BLaER1 (cell line): ENCODE measurements at regions not wholly inside any gene's neighbourhood (a gene's known extent, or its start where the extent isn't known, plus 50 kb on each side); places are given as distances from the start of the nearest gene placed in this dataset.
"Not testable (repeated sequence)": the region's sequence is repeated elsewhere in the genome, so short reads cannot be mapped to it uniquely, and the experiment has no call there.

Experiments used
- H3K27ac ChIP-seq: shearing (Covaris generic); formaldehyde crosslinking; 2 replicates; pipeline ENCODE4 v1.8.1; 2022
- H3K27me3 ChIP-seq: shearing (Covaris generic); formaldehyde crosslinking; 2 replicates; pipeline ENCODE4 v1.8.1; 2022
- H3K36me3 ChIP-seq: shearing (Covaris generic); formaldehyde crosslinking; 2 replicates; pipeline ENCODE4 v1.8.1; 2022
- H3K4me1 ChIP-seq: shearing (Covaris generic); formaldehyde crosslinking; 2 replicates; pipeline ENCODE4 v1.8.1; 2022
- H3K4me2 ChIP-seq: shearing (Covaris generic); formaldehyde crosslinking; 2 replicates; pipeline ENCODE4 v1.8.1; 2022
- H3K4me3 ChIP-seq: shearing (Covaris generic); formaldehyde crosslinking; 2 replicates; pipeline ENCODE4 v1.8.1; 2022
- H3K9ac ChIP-seq: shearing (Covaris generic); formaldehyde crosslinking; 2 replicates; pipeline ENCODE4 v1.8.1; 2022
- H3K9me3 ChIP-seq: shearing (Covaris generic); formaldehyde crosslinking; 2 replicates; pipeline ENCODE4 v1.8.1; 2022
- H4K20me1 ChIP-seq: shearing (Covaris generic); formaldehyde crosslinking; 2 replicates; pipeline ENCODE4 v1.8.1; 2022
- Cebpa-rat ChIP-seq: shearing (Covaris generic); IDR thresholded peaks from 2 replicates; pipeline ENCODE4 v1.8.1; 2022

DNA sequence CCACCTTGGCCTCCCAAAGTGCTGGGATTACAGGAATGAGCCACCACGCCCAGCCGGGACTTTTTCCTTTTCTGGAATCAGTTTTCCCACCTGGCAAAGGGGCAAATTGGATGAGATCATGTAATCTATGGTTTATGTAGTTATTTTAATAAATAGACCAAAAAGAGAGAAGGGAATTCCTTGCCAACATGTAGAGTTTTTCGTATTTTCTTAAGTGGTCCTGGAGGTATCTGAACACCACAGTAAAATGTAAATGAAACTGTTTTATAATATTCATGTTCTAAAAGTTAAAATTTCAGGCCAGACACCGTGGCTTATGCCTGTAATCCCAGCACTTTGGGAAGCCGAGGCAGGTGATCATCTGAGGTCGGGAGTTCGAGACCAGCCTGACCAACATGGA is 185.1 kb upstream of the ZNF217 start:
- H4K20me1 ChIP-seq, result no peaks in the 10 kb centered on the region
- no peaks in the 10 kb centered on the region for H3K4me1 ChIP-seq
- no peak overlapping the region for H3K27ac ChIP-seq
- no peak overlapping the region for H3K4me2 ChIP-seq
- H3K9me3 ChIP-seq, result no peaks in the 10 kb centered on the region
- H3K27me3 ChIP-seq, result no peaks in the 10 kb centered on the region
- no peak for TF ChIP-seq Cebpa-rat
- H3K4me3 ChIP-seq, result no peak overlapping the region
- H3K9ac ChIP-seq, result no peak overlapping the region
- H3K36me3 ChIP-seq, result no peaks in the 10 kb centered on the region

DNA sequence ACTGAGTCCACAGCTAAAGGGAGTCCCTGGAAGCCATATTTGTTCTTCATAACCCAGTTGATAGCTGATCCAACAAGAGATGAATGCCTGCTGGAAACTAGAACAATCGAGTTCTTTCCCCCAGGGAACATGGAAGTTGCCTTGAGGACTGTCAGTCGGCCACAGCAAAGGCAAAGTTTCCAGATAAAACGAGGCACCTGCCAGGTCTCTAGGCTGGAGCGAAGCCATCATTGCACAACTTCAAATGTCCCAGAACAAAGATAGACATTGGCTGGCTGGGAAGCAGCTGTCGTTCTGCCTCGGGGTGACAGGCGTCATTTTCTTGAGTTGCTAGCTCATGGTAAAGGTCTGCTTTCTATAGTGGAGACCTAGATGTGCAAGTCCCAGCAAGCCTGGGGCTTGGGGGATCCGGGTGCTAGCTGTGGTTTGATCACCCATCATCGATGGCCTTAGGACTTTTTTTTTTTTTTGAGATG is 184.4 kb upstream of the ZNF217 start:
- no peak for TF ChIP-seq Cebpa-rat
- no peak overlapping the region for H3K4me2 ChIP-seq
- no peak overlapping the region for H3K9ac ChIP-seq
- no peaks in the 10 kb centered on the region for H3K4me1 ChIP-seq
- H4K20me1 ChIP-seq, result no peaks in the 10 kb centered on the region
- H3K9me3 ChIP-seq, result no peaks in the 10 kb centered on the region
- H3K27ac ChIP-seq, result no peak overlapping the region
- H3K4me3 ChIP-seq, result no peak overlapping the region
- no peaks in the 10 kb centered on the region for H3K36me3 ChIP-seq
- no peaks in the 10 kb centered on the region for H3K27me3 ChIP-seq

DNA sequence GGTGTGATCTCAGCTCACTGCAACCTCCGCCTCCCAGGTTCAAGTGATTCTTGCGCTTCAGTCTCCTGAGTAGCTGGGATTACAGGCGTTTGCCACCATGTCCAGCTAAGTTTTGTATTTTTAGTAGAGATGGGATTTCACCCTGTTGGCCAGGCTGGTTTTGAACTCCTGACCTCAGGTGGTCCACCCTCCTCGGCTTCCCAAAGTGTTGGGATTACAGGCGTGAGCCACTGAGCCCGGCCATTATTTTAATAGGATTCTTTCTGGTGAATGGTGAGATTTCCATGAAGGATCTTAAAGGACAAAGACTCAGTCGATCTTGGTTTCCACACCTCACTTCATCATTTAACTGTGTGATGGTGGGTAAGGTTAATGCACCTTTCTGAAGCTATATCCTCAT is 183.8 kb upstream of the ZNF217 start:
- not testable (repeated sequence) for H3K4me3 ChIP-seq, H3K27me3 ChIP-seq, H3K4me2 ChIP-seq, H3K9ac ChIP-seq, H3K27ac ChIP-seq, H4K20me1 ChIP-seq, H3K4me1 ChIP-seq, H3K9me3 ChIP-seq, H3K36me3 ChIP-seq

DNA sequence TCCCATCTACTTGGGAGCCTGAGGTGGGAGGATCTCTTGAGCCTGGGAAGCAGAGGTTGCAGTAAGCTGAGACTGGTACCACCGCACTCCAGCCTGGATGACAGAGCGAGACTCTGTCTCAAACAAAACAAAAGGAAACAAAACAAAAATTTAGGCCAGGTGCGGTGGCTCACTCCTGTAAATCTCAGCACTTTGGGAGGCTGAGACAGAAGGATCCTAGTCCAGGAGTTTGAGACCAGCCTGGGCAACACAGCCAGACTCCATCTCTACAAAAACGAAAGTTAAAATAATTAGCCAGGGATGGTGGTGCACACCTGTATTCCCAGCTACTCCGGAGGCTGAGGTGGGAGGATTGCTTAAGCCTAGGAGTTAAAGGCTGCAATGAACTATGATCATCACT is 183.2 kb upstream of the ZNF217 start:
- Histone ChIP-seq H3K9ac (no peak overlapping the region), H3K4me3 (no peak overlapping the region), H3K9me3 (no peaks in the 10 kb centered on the region), H3K27ac (no peak overlapping the region), H3K36me3 (no peaks in the 10 kb centered on the region), H3K4me2 (no peak overlapping the region), H3K4me1 (no peaks in the 10 kb centered on the region), H3K27me3 (no peaks in the 10 kb centered on the region), H4K20me1 (no peaks in the 10 kb centered on the region)
- TF ChIP-seq Cebpa-rat, result no peak

DNA sequence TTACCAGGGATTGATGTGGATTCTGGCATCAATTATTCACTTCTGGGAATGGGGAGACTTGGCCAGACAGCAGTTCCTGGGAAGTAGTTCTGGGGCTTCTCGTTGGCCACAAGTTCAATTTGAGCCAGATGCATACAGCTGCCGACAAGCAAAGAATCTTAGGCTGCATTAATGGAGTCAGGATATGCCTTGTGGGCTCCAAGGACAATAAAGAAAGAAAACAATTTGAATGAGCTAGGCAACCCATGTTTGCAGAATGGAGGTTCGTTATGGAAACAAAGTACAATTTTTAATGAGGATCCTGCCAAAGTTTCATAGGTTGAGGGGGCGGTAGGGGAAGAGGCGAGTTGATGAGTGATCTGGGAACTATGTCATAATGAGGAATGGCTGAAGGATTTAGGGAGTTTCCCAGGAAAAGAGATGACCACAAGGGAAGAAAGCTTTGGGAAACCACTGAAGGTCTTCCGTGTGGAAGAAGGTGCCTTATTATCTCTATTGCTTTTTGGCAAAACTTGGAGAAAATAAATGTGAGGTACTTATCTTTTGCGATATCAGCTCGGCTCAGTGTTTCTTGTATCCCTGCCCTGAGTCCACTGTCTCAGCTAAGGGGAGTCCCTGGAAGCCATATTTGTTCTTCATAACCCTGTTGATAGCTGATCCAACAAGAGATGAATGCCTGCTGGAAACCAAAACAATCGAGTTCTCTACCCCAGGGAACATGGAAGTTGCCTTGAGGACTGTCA is 181.0 kb upstream of the ZNF217 start:
- H3K4me2 ChIP-seq, result no peak overlapping the region
- H3K27me3 ChIP-seq, result no peaks in the 10 kb centered on the region
- H3K9ac ChIP-seq, result no peak overlapping the region
- no peaks in the 10 kb centered on the region for H3K4me1 ChIP-seq
- H3K36me3 ChIP-seq, result no peaks in the 10 kb centered on the region
- H4K20me1 ChIP-seq, result no peaks in the 10 kb centered on the region
- no peaks in the 10 kb centered on the region for H3K9me3 ChIP-seq
- TF ChIP-seq Cebpa-rat, result no peak
- no peak overlapping the region for H3K4me3 ChIP-seq
- H3K27ac ChIP-seq, result no peak overlapping the region

DNA sequence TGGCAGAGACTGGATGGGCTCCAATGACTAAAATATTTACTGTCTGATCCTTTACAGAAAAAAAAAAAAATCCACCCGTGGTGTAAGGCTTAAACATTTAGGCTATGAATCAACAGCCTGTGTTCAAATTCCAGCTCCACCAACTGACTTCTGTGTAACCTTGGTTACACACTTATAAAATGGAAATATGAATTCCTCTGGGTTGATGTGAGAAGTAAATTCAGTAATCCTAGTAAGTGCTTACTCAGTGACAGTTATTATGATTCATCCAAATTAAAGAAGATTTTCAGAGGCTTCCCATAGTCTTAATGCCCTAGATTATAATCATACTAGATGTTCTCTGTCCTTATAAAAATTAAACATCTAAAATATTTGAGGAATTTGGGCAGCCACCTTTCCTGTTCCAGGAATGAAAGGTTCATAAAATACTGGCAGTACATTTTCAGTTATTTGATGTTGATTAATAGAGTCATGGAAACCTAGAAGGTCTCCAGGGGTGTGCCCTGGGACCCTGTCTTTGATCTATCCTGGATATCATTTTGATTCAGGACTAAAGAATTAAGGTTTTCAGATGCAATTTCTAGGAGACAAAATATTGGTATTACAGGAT is 180.3 kb upstream of the ZNF217 start:
- no peaks in the 10 kb centered on the region for H3K9me3 ChIP-seq
- no peak for TF ChIP-seq Cebpa-rat
- H3K36me3 ChIP-seq, result no peaks in the 10 kb centered on the region
- H3K4me1 ChIP-seq, result no peaks in the 10 kb centered on the region
- H3K27me3 ChIP-seq, result no peaks in the 10 kb centered on the region
- H3K9ac ChIP-seq, result no peak overlapping the region
- no peak overlapping the region for H3K4me3 ChIP-seq
- H3K27ac ChIP-seq, result no peak overlapping the region
- no peaks in the 10 kb centered on the region for H4K20me1 ChIP-seq
- H3K4me2 ChIP-seq, result no peak overlapping the region

DNA sequence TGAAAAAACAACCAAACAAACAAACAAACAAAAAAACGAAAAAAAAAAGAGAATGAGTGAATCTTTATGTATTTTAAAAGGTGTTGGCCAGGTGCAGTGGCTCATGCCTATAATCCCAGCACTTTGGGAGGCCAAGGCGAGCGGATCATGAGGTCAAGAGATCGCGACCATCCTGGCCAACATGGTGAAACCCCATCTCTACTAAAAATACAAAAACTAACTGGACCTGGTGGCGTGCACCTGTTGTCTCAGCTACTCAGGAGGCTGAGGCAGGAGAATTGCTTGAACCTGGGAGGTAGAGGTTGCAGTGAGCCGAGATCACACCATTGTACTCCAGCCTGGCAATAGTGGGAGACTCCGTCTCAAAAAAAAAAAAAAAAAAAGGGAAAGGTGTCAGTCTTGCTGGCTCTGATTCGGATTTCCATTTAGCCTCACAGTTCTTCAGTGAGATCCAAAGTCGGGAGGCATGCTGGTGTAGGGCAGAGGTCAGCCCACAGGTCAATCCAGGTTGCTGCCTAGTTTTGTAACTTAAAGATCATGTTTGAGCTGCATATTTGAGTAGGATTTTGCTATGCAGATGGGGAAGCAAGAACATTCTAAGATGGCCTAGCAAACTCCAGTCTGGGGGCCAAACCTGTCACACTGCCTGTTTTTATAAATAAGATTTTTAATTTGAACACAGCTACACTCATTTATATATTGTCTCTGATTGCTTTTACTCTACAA is 179.6 kb upstream of the ZNF217 start:
- H3K4me3 ChIP-seq, H3K4me2 ChIP-seq, H3K36me3 ChIP-seq, H3K27ac ChIP-seq, H3K9ac ChIP-seq, H3K9me3 ChIP-seq, H4K20me1 ChIP-seq, H3K27me3 ChIP-seq, H3K4me1 ChIP-seq: not testable (repeated sequence)

DNA sequence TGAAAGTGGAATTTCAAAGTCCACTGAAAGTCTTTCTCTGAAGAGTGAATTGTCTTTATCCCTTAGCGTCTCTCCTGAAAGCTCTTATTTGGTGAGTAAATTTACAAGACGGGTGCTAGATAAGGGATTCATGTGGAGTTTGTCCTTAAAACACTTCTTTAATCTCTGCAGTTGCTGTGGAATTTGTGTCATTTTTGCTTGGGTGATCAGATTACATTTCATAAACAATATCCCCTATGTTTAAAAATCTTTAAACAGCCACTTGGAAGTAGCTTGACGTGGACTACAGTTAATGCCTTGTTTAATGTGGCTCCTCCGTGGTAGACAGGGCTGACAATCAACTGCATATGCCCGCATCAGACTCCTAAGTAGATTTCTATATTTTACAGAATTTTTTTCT is 175.4 kb upstream of the ZNF217 start:
- no peak for TF ChIP-seq Cebpa-rat
- Histone ChIP-seq H3K27me3 (no peaks in the 10 kb centered on the region), H3K4me1 (peaks cover 4% of the 10 kb centered on the region; the same call in 1 of the 2 replicates), H3K27ac (no peak overlapping the region), H4K20me1 (no peaks in the 10 kb centered on the region), H3K9me3 (no peaks in the 10 kb centered on the region), H3K9ac (no peak overlapping the region), H3K36me3 (no peaks in the 10 kb centered on the region), H3K4me2 (no peak overlapping the region), H3K4me3 (no peak overlapping the region)

DNA sequence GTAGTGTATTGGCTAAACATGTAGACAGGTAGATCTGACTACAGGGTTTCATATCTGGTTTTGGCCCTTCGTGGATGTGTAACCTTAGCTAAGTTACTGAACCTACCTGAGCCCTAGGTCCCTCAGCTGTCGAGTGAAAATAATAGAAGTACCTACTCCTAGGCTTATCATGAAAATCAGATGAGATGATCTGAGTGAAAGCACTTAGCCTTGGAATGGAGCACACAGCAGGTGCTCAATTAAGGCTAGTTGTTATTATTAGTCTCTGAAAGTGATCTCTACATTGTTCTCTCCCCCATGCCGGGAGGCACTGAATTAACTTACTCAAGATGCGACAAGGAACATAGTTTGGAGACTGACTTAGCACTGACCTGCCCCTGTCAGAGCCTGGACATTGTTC is 174.7 kb upstream of the ZNF217 start:
- H3K36me3 ChIP-seq, result no peaks in the 10 kb centered on the region
- H3K9me3 ChIP-seq, result no peaks in the 10 kb centered on the region
- peaks cover 4% of the 10 kb centered on the region; the same call in 1 of the 2 replicates for H3K4me1 ChIP-seq
- no peaks in the 10 kb centered on the region for H4K20me1 ChIP-seq
- TF ChIP-seq Cebpa-rat, result no peak
- H3K27me3 ChIP-seq, result no peaks in the 10 kb centered on the region
- H3K4me2 ChIP-seq, result no peak overlapping the region
- no peak overlapping the region for H3K9ac ChIP-seq
- no peak overlapping the region for H3K4me3 ChIP-seq
- no peak overlapping the region for H3K27ac ChIP-seq

DNA sequence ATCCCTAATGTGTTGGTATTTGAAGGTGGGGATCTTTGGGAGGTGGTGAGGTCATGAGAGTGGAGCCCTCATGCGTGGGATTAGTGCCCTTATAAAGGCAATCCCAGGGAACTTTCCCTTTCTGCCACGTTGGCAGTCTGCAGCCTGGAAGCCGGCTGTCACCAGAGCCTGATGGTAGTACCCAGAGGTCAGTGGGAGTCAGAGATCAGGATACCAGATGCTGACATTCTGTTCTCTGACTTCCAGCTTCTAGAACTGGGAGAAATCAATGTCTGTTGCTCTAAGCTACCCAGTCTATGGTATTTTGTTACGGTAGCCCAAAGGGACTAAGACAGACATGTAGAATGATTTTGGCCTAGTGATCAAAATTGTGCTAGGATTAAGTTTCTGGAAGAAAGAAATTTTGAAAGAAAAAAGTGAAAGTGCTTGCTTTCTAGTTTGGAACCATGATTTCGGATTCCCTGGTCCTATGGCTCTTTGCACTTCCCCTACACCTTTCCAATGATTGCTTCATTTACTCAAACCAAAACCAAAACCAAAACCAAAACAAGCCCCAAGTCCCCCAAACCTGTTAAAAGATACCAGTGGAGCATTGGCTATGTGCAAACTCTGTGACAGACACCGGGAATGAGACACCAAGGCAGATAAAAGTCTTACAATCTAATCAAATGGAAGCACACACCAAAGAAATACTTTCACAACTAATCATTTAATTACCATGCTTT is 173.7 kb upstream of the ZNF217 start:
- Histone ChIP-seq H3K4me3 (no peak overlapping the region), H4K20me1 (no peaks in the 10 kb centered on the region), H3K9ac (no peak overlapping the region), H3K4me1 (peaks cover 4% of the 10 kb centered on the region; the same call in 1 of the 2 replicates), H3K9me3 (no peaks in the 10 kb centered on the region), H3K27me3 (no peaks in the 10 kb centered on the region), H3K36me3 (no peaks in the 10 kb centered on the region), H3K27ac (no peak overlapping the region), H3K4me2 (peak overlapping the region; percentile 5; the same call in 1 of the 2 replicates)
- no peak; the same call in 1 of the 2 replicates for TF ChIP-seq Cebpa-rat
